Right hindlimb (tissue), 1 donor: ENCODE measurements at regions not wholly inside any gene's neighbourhood (a gene's known extent, or its start where the extent isn't known, plus 50 kb on each side); places are given as distances from the start of the nearest gene placed in this dataset.
"Not testable (repeated sequence)": the region's sequence is repeated elsewhere in the genome, so short reads cannot be mapped to it uniquely, and the experiment has no call there.

Source experiments
- DNase-seq: peaks from one replicate; pipeline ENCODE4 v3.0.0-alpha.2; 2018

GRCh38 chr9:85792057-85792456 is 50.3 kb upstream of the AGTPBP1 start:
- not testable (repeated sequence) for DNase-seq

GRCh38 chr9:85802978-85803695 is 61.4 kb upstream of the AGTPBP1 start:
- DNase-seq = not testable (repeated sequence)

- not testable (repeated sequence) for DNase-seq
These were observed 63.0 kb upstream of the AGTPBP1 start for GRCh38 chr9:85804847-85805133.

GRCh38 chr9:85805134-85806005 is 63.6 kb upstream of the AGTPBP1 start:
- peak; percentile 90 for DNase-seq

DNA sequence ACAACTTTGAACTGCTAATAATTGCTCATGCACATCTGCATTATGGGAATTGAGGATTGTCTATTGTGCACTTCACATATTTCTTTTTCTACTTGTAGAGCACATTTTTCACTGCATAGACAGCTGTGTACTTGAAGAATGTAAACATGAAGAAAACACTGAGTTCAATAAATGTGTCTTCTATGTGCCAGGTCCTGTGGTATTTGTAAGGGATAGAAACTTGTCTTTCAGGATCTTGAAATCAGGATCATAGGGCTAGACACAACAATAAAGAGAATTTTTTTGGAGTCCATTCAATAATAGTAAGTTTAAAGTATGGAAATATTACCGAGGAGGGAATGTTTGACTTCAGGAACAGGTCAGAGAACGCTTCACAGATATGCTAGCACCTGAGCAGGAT is 66.6 kb upstream of the AGTPBP1 start:
- not testable (repeated sequence) for DNase-seq

- DNase-seq = not testable (repeated sequence)
These were observed 71.6 kb upstream of the AGTPBP1 start for GRCh38 chr9:85813388-85813787.

GRCh38 chr9:85814800-85815199 is 73.0 kb upstream of the AGTPBP1 start:
- not testable (repeated sequence) for DNase-seq

DNA sequence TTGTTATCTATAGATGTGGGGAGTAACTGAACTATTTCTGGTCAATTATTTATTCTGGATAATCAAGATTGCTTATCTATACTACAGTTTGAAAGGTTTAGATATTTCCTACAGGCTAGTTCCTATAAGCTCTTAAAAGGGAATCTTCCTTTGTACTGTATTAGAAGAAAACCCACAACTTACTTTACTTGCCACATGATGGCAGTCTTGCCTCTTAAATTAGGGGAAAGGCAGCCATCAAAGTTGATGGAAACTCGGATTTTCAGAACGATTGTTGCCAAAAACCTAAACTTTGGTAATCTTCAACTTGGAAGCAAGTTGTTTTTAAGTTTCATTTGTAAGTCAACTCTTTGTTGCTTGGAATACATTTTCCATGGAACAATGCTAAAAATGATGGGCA is 77.2 kb upstream of the AGTPBP1 start:
- DNase-seq = not testable (repeated sequence)

DNA sequence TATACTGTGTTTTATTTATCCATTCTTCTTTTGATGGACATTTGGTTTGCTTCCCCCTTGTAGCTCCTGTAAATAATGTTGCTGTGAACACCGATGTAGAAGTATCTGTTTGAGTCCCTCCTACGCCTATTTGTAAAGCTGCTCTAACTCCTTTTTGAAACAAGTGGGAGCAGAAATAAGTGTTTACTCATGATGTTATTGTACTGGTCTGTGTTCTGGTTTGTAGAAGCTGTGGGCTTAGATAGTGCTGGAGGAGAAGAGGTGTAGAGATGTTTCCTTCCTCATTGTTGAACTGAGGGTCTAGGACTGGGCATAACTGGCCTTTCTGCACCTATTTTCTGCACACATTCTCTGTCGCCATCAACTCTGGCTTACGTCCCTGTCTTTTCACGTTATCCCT is 78.8 kb upstream of the AGTPBP1 start:
- DNase-seq = not testable (repeated sequence)

DNA sequence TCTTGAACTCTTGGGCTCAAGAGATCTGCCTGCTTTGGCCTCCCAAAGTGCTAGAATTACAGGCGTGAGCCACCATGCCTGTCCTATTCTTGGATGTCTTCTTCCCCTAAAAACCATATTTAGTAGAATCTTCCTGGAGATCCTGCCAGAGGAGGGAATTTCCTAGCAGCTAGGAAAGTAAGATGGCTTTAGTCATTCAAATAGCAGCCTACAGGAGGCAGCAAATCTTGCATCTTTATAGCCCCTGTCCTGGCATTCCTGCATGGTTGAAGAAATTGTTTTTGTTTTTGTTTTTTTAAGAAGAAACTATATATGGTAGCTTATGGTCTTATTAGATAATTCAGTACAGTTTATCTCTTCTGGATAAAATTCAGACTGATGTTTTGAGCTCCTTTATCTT is 83.2 kb upstream of the AGTPBP1 start:
- DNase-seq = not testable (repeated sequence)

DNA sequence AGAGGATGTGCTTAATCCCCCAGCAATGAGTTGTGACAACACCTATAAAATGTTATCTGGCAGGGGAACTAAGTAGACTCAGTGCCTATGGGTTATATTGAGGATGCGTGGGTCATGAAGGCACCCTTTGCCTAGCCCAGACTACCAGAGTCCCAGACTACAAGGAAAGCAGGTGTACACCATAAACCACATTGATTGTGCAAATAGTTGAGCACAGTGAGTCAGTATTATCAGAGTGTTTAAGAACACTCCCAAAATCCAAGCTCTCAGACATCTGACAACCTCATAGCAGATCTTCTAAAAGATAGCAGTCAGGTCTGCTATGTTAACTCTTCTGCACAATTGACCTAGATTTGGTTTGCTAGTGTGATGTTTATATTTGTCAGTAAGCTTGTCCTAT is 92.8 kb upstream of the AGTPBP1 start:
- not testable (repeated sequence) for DNase-seq

DNA sequence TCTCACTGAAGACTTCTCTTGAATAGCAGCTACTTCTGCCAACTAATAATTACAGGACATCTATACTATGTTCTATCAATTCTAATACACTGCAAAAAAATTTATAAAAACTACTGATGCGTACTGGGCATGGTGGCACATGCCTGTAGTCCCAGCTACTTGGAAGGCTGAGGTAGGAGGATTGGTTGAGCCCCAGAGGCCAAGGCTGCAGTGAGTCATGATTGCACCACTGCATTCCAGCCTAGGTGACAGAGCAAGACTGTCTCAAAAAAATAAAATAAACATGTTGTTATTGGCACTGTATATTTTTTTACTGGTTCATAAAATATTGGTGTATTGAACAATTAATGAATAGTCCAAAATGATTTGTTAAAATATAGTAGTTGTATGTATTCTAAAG is 97.0 kb upstream of the NAA35 start:
- not testable (repeated sequence) for DNase-seq

DNA sequence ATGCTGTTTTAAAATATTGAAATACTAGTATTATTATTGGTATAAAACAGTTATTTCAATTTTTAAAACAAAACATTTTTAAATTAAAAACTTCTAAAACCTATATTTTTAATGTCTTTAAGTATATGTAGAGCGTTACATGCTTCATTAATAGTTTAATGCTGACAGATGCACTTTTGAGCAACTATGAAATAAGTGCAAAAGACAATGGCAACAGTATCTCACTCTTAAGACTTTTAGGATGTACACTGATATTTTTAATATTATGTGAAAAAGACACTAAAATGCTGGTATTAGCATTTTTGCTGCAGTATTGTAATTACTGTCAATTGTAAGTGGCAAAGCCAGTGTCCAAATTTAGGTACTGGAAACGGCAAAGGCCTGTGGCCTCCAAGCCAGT is 93.2 kb upstream of the NAA35 start:
- DNase-seq = not testable (repeated sequence)

- no peak for DNase-seq
These were observed 82.7 kb upstream of the NAA35 start for GRCh38 chr9:85858056-85858750.

- no peak for DNase-seq
These were observed 81.2 kb upstream of the NAA35 start for GRCh38 chr9:85859765-85860164.

- not testable (repeated sequence) for DNase-seq
These were observed 79.1 kb upstream of the NAA35 start for GRCh38 chr9:85861882-85862281.

DNA sequence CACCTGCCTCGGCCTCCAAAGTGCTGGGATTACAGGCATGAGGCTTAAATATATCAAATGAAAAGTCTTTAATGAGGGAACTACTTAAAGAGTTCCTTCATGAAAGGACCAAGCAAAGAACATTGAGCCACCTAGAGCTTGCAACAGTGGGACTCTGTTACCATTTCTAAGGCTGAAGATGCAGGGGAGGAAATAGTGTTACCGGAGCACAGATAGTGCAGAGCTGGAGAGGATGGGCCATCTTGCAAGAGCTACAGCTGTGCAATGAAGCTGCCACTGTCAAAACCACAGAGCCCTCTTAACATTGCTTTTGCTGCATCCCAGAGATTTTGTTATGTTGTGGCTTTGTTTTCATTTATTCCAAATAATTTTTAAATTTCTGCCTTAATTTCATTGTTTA is 77.1 kb upstream of the NAA35 start:
- no peak for DNase-seq

- DNase-seq = no peak
These were observed 69.9 kb upstream of the NAA35 start for GRCh38 chr9:85871008-85871407.

DNA sequence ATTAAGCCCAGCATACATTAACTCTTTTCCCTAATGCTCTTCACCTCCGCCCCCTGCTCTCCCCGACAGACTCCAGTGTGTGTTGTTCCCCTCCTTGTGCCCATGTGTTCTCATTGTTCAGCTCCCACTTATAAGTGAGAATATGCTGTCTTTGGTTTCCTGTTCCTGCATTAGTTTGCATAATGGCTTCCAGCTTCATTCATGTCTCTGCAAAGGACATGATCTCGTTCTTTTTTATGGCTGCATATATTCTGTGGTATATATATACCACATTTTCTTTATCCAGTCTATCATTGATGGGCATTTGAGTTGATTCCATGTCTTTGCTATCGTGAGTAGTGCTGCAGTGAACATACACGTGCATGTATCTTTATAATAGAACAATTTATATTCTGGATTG is 69.3 kb upstream of the NAA35 start:
- DNase-seq = not testable (repeated sequence)

DNA sequence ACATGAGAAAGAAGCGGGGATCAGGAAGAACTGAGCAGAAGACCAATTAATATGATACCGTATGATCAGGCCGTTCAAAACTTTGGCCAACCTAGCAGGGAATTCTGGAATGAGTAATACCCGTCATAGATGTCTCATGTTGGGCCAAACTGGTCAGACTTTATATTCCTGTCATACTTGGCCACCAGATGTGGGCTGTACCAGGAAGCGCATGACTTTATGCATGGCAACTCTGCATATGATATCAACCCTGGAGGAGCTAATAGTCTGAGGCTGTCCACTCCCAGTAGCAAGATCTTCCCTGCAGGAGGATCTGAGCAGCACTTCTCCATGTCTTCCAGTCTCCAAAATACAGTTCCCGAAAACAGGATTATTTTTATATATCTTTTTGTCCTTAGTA is 68.5 kb upstream of the NAA35 start:
- no peak for DNase-seq

DNA sequence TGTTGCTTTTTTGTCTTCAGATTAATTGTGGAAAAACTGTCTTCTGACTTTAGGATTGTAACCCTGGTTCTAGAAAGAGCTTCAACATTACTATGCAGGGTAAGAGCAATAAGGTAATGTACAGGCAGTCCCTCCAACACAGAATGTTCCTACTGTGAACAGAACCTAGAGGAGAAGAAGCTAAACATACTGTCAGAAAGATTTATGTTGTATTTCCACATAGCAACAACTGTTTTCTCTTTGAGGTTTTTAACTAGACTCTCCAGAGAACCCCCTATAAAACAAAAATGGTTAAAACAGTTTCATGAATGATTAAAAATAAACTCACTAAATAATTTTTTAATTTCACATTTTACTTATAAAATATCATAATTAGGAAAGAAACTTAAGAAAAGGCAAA is 64.3 kb upstream of the NAA35 start:
- no peak for DNase-seq

DNA sequence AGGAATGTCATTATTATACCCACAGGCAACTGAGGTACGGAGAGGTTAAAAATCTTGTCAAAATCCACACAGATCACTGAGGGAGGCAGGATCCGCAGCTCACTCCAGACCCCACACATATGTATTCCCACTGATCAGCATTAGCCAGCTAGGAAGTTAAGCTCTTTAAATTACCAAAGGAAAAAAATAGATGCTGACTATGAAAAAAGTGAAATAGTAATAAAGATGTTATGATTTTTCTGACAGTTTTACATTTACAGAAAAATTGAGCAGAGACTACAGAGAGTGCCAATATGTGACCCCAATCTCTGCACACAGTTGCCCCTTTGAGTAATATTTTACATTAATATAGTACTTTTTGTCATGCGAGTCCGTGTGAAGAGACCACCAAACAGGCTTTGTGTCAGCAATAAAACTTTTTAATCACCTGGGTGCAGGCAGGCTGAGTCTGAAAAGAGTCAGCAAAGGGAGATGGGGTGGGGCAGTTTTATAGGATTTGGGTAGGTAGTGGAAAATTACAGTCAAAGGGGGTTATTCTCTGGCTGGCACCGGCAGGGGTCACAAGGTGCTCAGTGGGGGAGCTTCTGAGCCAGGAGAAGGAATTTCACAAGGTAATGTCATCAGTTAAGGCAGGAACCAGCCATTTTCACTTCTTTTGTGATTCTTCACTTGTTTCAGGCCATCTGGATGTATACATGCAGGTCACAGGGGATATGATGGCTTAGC is 61.9 kb upstream of the NAA35 start:
- DNase-seq = not testable (repeated sequence)

DNA sequence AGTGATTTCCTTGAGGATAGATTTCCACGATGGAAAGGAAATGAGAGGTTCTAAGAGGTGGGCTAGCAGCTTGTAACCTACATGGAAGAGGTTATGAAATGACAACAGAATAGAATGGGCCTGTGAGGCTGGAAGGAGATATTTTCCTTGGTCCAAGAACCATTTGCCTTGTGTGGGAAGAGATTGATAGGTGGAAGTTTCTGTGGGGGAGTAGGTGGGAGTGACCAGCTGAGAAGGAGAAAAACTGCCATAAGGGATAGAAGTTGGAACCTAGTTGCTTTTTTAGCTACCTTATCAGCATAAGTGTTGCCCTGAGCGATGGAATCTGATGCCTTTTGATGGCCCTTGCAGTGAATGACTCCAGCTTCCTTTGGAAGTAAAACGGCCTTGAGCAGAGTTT is 60.4 kb upstream of the NAA35 start:
- DNase-seq = not testable (repeated sequence)
